HEK293 (cell line): ENCODE measurements at regions not wholly inside any gene's neighbourhood (a gene's known extent, or its start where the extent isn't known, plus 50 kb on each side); places are given as distances from the start of the nearest gene placed in this dataset.

Source experiments
- CTCF ChIA-PET: fragments of 350-600 bp; formaldehyde crosslinking; extraction: SDS; loops from one replicate; lab custom pipeline; 2021; ENCODE audit warnings: antibody characterized with exemption; lab: Yijun Ruan, JAX
- POLR2A ChIA-PET: fragments of 300-600 bp; formaldehyde crosslinking; extraction: SDS; loops from one replicate; lab custom pipeline; 2020; ENCODE audit warnings: antibody characterized with exemption, inconsistent platforms; lab: Yijun Ruan, JAX
- H3K27ac ChIP-seq: fragments of 200-500 bp; sonication (Bioruptor generic); 2 replicates; pipeline ENCODE4 v1.5.1; 2014; ENCODE audit warnings: low read depth, low read length, control low read depth, inconsistent platforms; ENCODE audit errors: extremely low read depth
- H3K36me3 ChIP-seq, 2 experiments: fragments of 200-500 bp in 1 of 2; sonication (Bioruptor generic) in 1 of 2; 1 replicate in 1 of 2; 2 replicates in 1 of 2; pipeline ENCODE4 v1.5.1; 2014 to 2017; ENCODE audit warnings: inconsistent platforms in 2 of 2, low read length in 2 of 2; ENCODE audit not compliant: control insufficient read depth in 2 of 2, insufficient read depth in 1 of 2
- H3K4me1 ChIP-seq: fragments of 200-500 bp; sonication (Bioruptor generic); 2 replicates; pipeline ENCODE4 v1.5.1; 2014; ENCODE audit warnings: mild to moderate bottlenecking, low read length, inconsistent platforms; ENCODE audit not compliant: control insufficient read depth, insufficient read depth
- H3K4me3 ChIP-seq: 2 replicates; pipeline ENCODE4 v1.5.1; 2011; ENCODE audit warnings: low read depth, mild to moderate bottlenecking, control low read depth, low read length, moderate library complexity
- H3K9me3 ChIP-seq: fragments of 200-500 bp; sonication (Bioruptor generic); 2 replicates; pipeline ENCODE4 v1.5.1; 2014; ENCODE audit warnings: low read depth, low read length, inconsistent platforms; ENCODE audit not compliant: control insufficient read depth, insufficient read depth
- HIC1 ChIP-seq: fragments of 450-650 bp; formaldehyde crosslinking; IDR thresholded peaks from 2 replicates; pipeline ENCODE4 v1.5.1; 2016; ENCODE audit warnings: missing biosample characterization, missing genetic modification characterization
- IKZF3 ChIP-seq: fragments of 450-650 bp; IDR thresholded peaks from 2 replicates; pipeline ENCODE4 v1.5.0; 2018; ENCODE audit warnings: missing biosample characterization, mild to moderate bottlenecking, missing genetic modification characterization, moderate library complexity
- PRDM2 ChIP-seq: fragments of 450-650 bp; formaldehyde crosslinking; IDR thresholded peaks from 2 replicates; pipeline ENCODE4 v1.5.1; 2016; ENCODE audit warnings: missing biosample characterization, missing genetic modification characterization, borderline replicate concordance
- ZBTB44 ChIP-seq: fragments of 450-650 bp; IDR thresholded peaks from 2 replicates; pipeline ENCODE4 v1.5.1; 2018; ENCODE audit warnings: missing biosample characterization, mild to moderate bottlenecking, missing genetic modification characterization
- ZEB2 ChIP-seq: fragments of 450-650 bp; formaldehyde crosslinking; IDR thresholded peaks from 2 replicates; pipeline ENCODE4 v1.5.1; 2016; ENCODE audit warnings: missing biosample characterization, missing genetic modification characterization
- ZNF211 ChIP-seq: fragments of 450-650 bp; formaldehyde crosslinking; IDR thresholded peaks from 2 replicates; pipeline ENCODE4 v1.5.1; 2016; ENCODE audit warnings: low read depth, missing biosample characterization, missing genetic modification characterization
- ZNF394 ChIP-seq: fragments of 450-650 bp; formaldehyde crosslinking; IDR thresholded peaks from 2 replicates; pipeline ENCODE4 v1.5.1; 2016; ENCODE audit warnings: missing biosample characterization, missing genetic modification characterization, mild to moderate bottlenecking, moderate library complexity, borderline replicate concordance
- ZNF416 ChIP-seq: fragments of 450-650 bp; formaldehyde crosslinking; IDR thresholded peaks from 2 replicates; pipeline ENCODE4 v1.5.1; 2016; ENCODE audit warnings: missing biosample characterization, missing genetic modification characterization
- ZNF426 ChIP-seq: fragments of 450-650 bp; formaldehyde crosslinking; IDR thresholded peaks from 2 replicates; pipeline ENCODE4 v1.5.1; 2017; ENCODE audit warnings: missing biosample characterization, missing genetic modification characterization, mild to moderate bottlenecking, inconsistent platforms, moderate library complexity
- ZNF571 ChIP-seq: fragments of 450-650 bp; formaldehyde crosslinking; IDR thresholded peaks from 2 replicates; pipeline ENCODE4 v1.5.0; 2017; ENCODE audit warnings: missing biosample characterization, missing genetic modification characterization
- ZNF670 ChIP-seq: fragments of 450-650 bp; formaldehyde crosslinking; IDR thresholded peaks from 2 replicates; pipeline ENCODE4 v1.5.1; 2016; ENCODE audit warnings: missing biosample characterization, missing genetic modification characterization, low read depth
- ZNF76 ChIP-seq: fragments of 450-650 bp; formaldehyde crosslinking; IDR thresholded peaks from 2 replicates; pipeline ENCODE4; 2016; ENCODE audit warnings: low read depth, missing biosample characterization, missing genetic modification characterization, borderline replicate concordance
- ZNF837 ChIP-seq: fragments of 450-650 bp; formaldehyde crosslinking; IDR thresholded peaks from 2 replicates; pipeline ENCODE4 v1.5.1; 2016; ENCODE audit warnings: missing biosample characterization, missing genetic modification characterization
- ZSCAN16 ChIP-seq: fragments of 450-650 bp; formaldehyde crosslinking; IDR thresholded peaks from 2 replicates; pipeline ENCODE4 v1.5.1; 2016; ENCODE audit warnings: missing biosample characterization, missing genetic modification characterization
- ZSCAN23 ChIP-seq: fragments of 450-650 bp; formaldehyde crosslinking; IDR thresholded peaks from 2 replicates; pipeline ENCODE4 v1.5.1; 2016; ENCODE audit warnings: missing biosample characterization, missing genetic modification characterization
- TF ChIP-seq, protein P1 (sequence below): fragments of 450-650 bp; formaldehyde crosslinking; IDR thresholded peaks from 2 replicates; pipeline ENCODE4 v1.5.1; 2016; ENCODE audit warnings: missing biosample characterization, missing genetic modification characterization

GRCh38 chr11:13852481-13852880, 110.0 kb upstream of the SPON1 start:
- H3K9me3 ChIP-seq, result no peaks in the 10 kb centered on the region
- CTCF ChIA-PET, result interaction anchor here (1.1 to 2.1 kb wide), 2 partner anchors 18 to 72 kb away, joined by 3 to 8 read pairs; no protein-coding TSS in a partner anchor
- H3K4me3 ChIP-seq, result no peak overlapping the region
- no peak for TF ChIP-seq PRDM2 (tag by site-specific recombination)
- TF ChIP-seq IKZF3 (tag by site-specific recombination), result no peak
- TF ChIP-seq ZNF837 (tag by site-specific recombination), result no peak
- TF ChIP-seq HIC1 (tag by site-specific recombination), result no peak
- TF ChIP-seq ZNF76 (tag by site-specific recombination), result no peak
- no peak for TF ChIP-seq ZNF416 (tag by site-specific recombination)
- TF ChIP-seq ZBTB44, result no peak
- TF ChIP-seq ZNF426 (tag by site-specific recombination), result no peak
- no peak for TF ChIP-seq ZNF211 (tag by site-specific recombination)
- TF ChIP-seq ZNF394 (tag by site-specific recombination), result no peak
- TF ChIP-seq, protein P1, sequence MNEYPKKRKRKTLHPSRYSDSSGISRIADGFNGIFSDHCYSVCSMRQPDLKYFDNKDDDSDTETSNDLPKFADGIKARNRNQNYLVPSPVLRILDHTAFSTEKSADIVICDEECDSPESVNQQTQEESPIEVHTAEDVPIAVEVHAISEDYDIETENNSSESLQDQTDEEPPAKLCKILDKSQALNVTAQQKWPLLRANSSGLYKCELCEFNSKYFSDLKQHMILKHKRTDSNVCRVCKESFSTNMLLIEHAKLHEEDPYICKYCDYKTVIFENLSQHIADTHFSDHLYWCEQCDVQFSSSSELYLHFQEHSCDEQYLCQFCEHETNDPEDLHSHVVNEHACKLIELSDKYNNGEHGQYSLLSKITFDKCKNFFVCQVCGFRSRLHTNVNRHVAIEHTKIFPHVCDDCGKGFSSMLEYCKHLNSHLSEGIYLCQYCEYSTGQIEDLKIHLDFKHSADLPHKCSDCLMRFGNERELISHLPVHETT, result no peak
- POLR2A ChIA-PET, result no interaction called here
- no peak overlapping the region for H3K27ac ChIP-seq
- no peaks in the 10 kb centered on the region for H3K4me1 ChIP-seq
- no peaks in the 10 kb centered on the region for H3K36me3 ChIP-seq

- no peaks in the 10 kb centered on the region for H3K36me3 ChIP-seq
- no peak overlapping the region for H3K4me3 ChIP-seq
- H3K27ac ChIP-seq, result no peak overlapping the region
- H3K4me1 ChIP-seq, result no peaks in the 10 kb centered on the region
- ChIA-PET CTCF (interaction anchor here (0.7 kb wide), 1 partner anchor 99 kb away, joined by 4 read pairs; no protein-coding TSS in a partner anchor), POLR2A (no interaction called here)
- H3K9me3 ChIP-seq, result no peaks in the 10 kb centered on the region
- TF ChIP-seq ZNF571 (tag by site-specific recombination) (no peak), ZEB2 (tag by site-specific recombination) (no peak), ZSCAN23 (no peak), ZNF670 (tag by site-specific recombination) (no peak), ZSCAN16 (tag by site-specific recombination) (no peak)
Measured at GRCh38 chr11:13857828-13858227, 104.7 kb upstream of the SPON1 start.
